ENCODE measurements at regions not wholly inside any gene's neighbourhood (a gene's known extent, or its start where the extent isn't known, plus 50 kb on each side); places are given as distances from the start of the nearest gene placed in this dataset.

DNA sequence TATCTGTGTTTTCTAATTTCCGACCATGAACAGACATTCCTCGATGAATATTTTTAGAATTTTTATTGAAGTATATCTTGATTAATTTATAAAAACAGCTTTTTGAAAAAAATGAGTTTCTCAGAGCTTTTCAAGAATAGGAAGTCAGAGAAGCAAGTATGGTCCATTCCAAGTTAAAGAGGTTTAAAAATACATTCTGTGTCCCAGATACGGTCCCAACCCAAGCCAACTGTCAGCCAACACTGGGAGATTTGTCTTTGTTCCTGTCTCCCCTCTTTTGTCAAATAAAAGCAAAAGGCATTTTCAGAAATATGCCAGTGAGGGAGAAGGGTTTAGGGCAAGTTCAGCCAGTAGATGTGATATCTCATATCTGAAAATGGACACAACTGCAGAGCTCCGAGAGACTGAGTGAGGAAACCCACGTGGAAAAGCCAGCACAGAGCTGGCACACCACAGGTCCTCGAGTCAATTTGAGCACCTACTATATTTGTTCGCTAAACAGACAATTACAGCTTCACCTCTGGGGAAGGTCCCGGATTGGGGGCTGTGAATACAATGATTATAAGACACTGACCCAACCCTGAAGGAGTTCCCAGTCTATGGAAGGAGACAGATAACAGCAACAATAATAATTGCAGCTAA, 59.8 kb downstream of the C11orf91 start:
- Histone ChIP-seq H3K27me3 (peaks cover 0 to 12% of the 10 kb centered on the region in 2 donors), H3K9me3 (no peaks in the 10 kb centered on the region), H3K27ac (no peak overlapping the region), H3K4me1 (peaks cover 0 to 5% of the 10 kb centered on the region in 2 donors), H3K4me3 (no peak overlapping the region), H3K36me3 (no peaks in the 10 kb centered on the region)
- no peak for DNase-seq
- ATAC-seq: no peak
- no peak for TF ChIP-seq CTCF (IDR thresholded peaks at IDR 0.05)
- intact Hi-C loops (cut with DNase I): no loop called here

DNA sequence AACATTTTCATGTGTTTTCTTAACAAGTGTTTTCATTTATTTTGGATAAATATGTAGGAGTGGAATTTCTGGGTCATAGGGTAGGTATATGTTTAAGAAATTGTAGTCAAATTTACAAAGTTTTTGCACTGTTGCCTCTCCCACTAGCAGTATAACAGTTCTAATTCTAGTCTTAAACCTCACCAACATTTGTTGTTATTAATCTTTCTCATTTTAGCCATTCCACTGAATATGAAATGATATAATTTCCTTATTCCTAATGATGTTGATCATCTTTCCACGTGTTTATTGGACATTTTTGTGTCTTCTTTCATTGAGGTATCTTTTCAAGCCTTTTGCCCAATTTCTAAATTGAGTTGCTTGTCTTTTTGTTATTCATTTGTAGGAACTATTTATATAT, 62.0 kb downstream of the C11orf91 start:
- ATAC-seq (no peak), DNase-seq (no peak)
- Histone ChIP-seq H3K4me3 (no peak overlapping the region), H3K36me3 (no peaks in the 10 kb centered on the region), H3K27me3 (peaks cover 0 to 12% of the 10 kb centered on the region in 2 donors), H3K9me3 (no peaks in the 10 kb centered on the region), H3K4me1 (peaks cover 0 to 15% of the 10 kb centered on the region in 2 donors), H3K27ac (no peak overlapping the region)
- intact Hi-C loops (cut with DNase I): no loop called here
- TF ChIP-seq CTCF (IDR thresholded peaks at IDR 0.05): no peak

DNA sequence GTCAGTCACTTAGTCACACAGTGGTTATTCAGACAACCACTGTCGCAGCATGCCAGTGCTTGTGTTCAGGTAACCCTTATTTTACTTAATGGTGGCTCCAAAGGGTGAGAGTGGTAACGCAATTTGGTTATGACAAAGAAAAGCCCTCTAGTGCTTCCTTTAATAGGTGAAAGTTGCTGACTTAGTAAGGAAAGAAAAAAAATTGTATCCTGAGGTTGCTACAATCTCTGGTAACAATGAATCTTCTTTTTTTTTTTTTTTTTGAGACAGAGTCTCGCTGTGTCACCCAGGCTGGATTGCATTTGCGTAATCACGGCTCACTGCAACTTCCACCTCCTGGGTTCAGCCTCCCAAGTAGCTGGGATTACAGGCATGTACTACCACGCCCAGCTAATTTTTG, 64.5 kb downstream of the C11orf91 start:
- ATAC-seq (peak; percentile 41), DNase-seq (no peak)
- H3K4me1 ChIP-seq: peaks cover 0 to 15% of the 10 kb centered on the region in 2 donors
- no peak overlapping the region for H3K27ac ChIP-seq
- intact Hi-C loops (cut with DNase I): no loop called here
- H3K4me3 ChIP-seq: no peak overlapping the region
- no peaks in the 10 kb centered on the region for H3K36me3 ChIP-seq
- peaks cover 0 to 6% of the 10 kb centered on the region in 2 donors for H3K27me3 ChIP-seq
- no peaks in the 10 kb centered on the region for H3K9me3 ChIP-seq
- TF ChIP-seq CTCF (IDR thresholded peaks at IDR 0.05): no peak

DNA sequence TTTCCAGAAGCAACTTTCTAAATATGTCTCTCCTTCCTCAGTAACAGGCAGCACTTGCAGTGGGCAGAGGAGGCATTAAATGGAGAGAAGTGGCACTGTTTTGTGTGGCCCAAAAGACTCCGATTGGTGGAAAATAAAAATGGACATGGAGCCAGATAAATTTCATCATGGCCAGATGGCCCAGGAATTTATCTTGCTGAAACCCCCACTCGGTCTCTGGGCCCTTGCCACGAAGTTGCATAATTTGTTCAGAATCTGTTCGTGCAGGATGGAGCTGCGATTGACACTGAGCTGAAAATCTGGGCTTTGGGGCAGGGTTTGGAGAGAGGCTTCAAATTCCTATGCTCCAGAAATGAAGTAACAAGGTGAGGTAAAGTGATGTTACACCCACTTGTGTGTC, 65.5 kb downstream of the C11orf91 start:
- Histone ChIP-seq H3K4me3 (no peak overlapping the region), H3K9me3 (peaks cover 0 to 3% of the 10 kb centered on the region in 2 donors), H3K27ac (no peak overlapping the region), H3K27me3 (peaks cover 0 to 6% of the 10 kb centered on the region in 2 donors), H3K36me3 (no peaks in the 10 kb centered on the region), H3K4me1 (peaks cover 0 to 15% of the 10 kb centered on the region in 2 donors)
- peak; percentile 43 for ATAC-seq
- DNase-seq: peak in 2 of 4 donors; percentile 59 to 66
- TF ChIP-seq CTCF (IDR thresholded peaks at IDR 0.05): no peak
- intact Hi-C loops (cut with DNase I): no loop called here

DNA sequence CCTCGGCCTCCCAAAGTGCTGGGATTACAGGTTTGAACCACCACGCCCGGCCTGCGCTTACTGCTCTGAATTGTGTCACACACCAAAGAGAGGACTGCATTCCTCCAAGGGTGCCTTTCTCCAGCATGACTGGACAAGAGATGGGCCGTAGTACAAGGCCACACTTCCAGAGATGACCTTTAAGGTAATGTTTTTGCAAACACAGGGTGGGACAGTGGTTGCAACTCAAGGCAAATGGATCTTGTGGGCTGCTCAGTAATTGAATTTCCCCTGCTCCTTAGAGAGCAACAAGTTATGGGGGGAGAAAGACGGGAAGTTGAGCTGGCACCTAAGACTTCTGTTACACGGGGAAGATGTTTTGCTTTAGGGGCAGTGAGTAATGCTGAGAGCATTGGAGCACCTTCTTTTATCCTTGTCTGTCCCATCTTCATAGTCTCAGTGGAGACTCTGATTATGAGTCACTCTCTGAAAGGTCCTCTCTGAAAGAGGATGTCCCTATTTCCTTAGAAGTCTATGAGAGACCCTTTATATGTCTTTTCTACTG, 66.3 kb downstream of the C11orf91 start:
- Histone ChIP-seq H3K9me3 (peaks cover 0 to 3% of the 10 kb centered on the region in 2 donors), H3K4me1 (peaks cover 0 to 15% of the 10 kb centered on the region in 2 donors), H3K27me3 (peaks cover 0 to 3% of the 10 kb centered on the region in 2 donors), H3K4me3 (no peak overlapping the region), H3K27ac (no peak overlapping the region), H3K36me3 (no peaks in the 10 kb centered on the region)
- TF ChIP-seq CTCF (IDR thresholded peaks at IDR 0.05): no peak
- DNase-seq (no peak), ATAC-seq (no peak)
- intact Hi-C loops (cut with DNase I): no loop called here
